Activated T-cell treated with anti-CD3 and anti-CD28 coated beads, Interleukin-2, amount 50 U/mL, for 72 hours (primary cell): ENCODE measurements at regions not wholly inside any gene's neighbourhood (a gene's known extent, or its start where the extent isn't known, plus 50 kb on each side); places are given as distances from the start of the nearest gene placed in this dataset.

Source experiments
- ATAC-seq, 2 donors: fragments of 150-1000 bp; cut with Tn5 transposase; replicated peaks in 1 of 2; 2 replicates each; pipeline ENCODE4 v1.10.0; 2021; ENCODE audit warnings: moderate library complexity in 2 of 2, mild to moderate bottlenecking in 1 of 2
- DNase-seq, 2 donors: peaks; one replicate each; pipeline ENCODE4 v3.0.0; 2021 to 2022; ENCODE audit warnings: mixed read lengths in 1 of 2
- H3K27ac Mint-ChIP-seq: one replicate; pipeline ENCODE4 v1.8.0; 2022; ENCODE audit warnings: mild to moderate bottlenecking, moderate library complexity, mixed read lengths
- H3K27me3 Mint-ChIP-seq: one replicate; pipeline ENCODE4 v1.8.0; 2022; ENCODE audit warnings: low read depth, mixed read lengths
- H3K36me3 Mint-ChIP-seq, 2 donors: one replicate each; pipeline ENCODE4 v1.8.0; 2022; ENCODE audit warnings: mixed read lengths in 2 of 2, mild to moderate bottlenecking in 1 of 2; ENCODE audit not compliant: insufficient read depth in 2 of 2
- H3K4me1 Mint-ChIP-seq: one replicate; pipeline ENCODE4 v1.8.0; 2022; ENCODE audit warnings: low read depth, mixed read lengths
- H3K4me3 Mint-ChIP-seq, 2 donors: one replicate each; pipeline ENCODE4 v1.8.0; 2022; ENCODE audit warnings: mild to moderate bottlenecking in 2 of 2, mixed read lengths in 2 of 2, moderate library complexity in 2 of 2
- H3K9me3 Mint-ChIP-seq, 2 donors: one replicate each; pipeline ENCODE4 v1.8.0; 2022; ENCODE audit warnings: mixed read lengths in 2 of 2

DNA sequence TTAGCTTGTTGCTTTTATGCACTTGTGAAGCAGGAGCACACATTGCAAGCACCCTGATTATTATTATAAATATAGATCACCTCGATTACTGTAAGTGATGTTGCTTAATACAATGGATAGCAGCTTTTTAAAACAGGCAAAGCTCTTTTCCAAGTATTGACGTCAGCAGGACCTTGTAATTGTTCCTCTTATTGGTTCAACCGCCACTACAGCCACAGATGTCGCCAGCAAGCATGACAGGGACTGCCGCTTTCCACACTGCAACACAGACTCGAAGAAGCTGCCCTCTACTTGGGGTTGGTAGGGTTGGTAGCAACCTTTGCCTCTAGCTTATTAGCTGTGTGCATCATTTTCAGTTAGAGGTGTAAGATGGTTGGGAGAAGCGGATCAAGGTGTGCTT is 167.6 kb downstream of the ZNF365 start:
- H3K27me3 Mint-ChIP-seq, result peaks cover 6% of the 10 kb centered on the region
- H3K27ac Mint-ChIP-seq, result no peak overlapping the region
- no peak overlapping the region for H3K4me3 Mint-ChIP-seq
- H3K36me3 Mint-ChIP-seq, result no peaks in the 10 kb centered on the region
- no peak for DNase-seq
- H3K4me1 Mint-ChIP-seq, result peaks cover 8% of the 10 kb centered on the region
- no peak for ATAC-seq
- H3K9me3 Mint-ChIP-seq, result peaks cover 5% of the 10 kb centered on the region in 2 donors

DNA sequence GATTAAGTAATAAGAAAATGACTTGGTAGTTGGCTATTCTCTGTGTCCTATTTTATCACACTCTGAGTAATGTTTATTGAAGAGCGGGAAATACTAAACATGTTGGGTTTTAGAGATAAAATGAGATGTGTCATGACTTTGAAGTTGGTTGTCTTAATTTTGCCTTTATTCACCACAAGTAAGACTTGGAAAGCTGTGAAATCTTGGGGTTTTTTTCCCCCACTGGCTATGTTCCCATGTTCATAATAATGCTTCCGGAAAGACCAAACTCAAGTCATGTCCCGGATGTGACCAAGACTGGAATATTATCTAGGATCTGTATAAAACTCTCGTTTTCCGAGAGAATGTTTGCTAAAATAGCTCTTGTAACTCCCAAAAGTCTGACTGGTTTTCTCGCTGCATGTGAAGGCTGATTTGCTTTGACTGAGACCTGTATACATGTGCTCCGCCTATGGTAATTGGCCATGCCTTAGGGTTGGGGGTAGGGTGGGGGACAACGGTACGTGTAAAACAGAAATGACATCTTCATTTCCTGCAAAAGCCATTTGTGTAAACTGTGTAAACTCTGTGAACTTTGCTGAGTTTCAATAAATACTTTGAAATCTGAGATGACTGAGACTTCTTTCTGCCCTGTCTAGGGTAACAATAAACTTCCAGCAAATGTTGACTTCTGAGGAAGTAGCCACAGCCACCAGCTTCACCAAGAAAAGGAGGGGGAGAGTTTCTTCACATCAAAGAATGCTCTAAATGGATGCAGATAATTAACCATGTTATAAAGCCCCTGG is 169.6 kb downstream of the ZNF365 start:
- ATAC-seq, result no peak

DNA sequence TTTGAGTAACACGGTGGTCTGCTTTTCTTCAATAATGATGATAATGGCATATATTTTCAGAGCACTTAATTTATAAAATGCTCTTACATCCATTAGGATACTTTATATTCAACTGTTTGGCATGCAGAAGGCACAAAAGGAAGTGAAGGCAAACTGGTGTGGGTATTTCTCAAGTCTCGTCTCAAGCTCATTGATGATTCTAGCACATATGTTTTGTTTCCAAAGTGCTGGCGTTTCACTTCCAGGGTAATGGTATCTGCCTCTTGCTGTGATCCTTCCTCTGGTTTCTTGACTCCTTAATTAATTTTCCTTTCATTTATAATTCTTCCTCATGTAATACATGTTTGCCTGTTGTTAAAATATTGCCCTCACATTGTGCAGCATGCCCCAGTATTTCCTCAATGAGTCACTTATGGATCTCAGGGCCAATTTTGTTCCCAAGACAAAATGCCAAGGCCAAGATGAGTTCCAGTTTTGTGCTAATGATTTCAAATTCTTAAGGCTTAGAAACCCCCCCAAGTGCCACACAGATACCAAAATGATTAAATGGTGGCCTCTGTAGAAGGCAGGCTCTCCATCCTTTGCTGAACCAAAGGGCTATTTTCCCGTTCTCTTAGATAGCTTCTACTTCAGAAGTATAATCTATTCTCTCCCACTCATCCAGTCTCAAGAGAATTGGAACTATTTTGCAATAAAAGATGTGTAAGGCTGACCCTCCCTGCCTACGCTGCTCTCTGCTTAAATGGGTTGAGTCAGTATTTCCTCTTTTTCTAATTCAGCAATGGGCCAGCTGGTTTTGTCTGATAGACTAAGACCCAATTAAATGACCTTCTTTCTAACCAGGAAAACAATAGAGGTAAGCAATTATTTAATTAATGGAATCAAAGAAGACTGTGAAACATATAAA is 171.2 kb downstream of the ZNF365 start:
- Mint-ChIP-seq H3K4me1 (no peaks in the 10 kb centered on the region), H3K27me3 (peaks cover 6% of the 10 kb centered on the region), H3K27ac (no peak overlapping the region), H3K36me3 (no peaks in the 10 kb centered on the region), H3K9me3 (peaks cover 2 to 5% of the 10 kb centered on the region in 2 donors), H3K4me3 (no peak overlapping the region)
- no peak for DNase-seq
- ATAC-seq, result no peak

More for the DNA sequence above, 169.6 kb downstream of the ZNF365 start:
- Mint-ChIP-seq H3K27ac (peak overlapping the region; percentile 10), H3K4me1 (peaks cover 4% of the 10 kb centered on the region), H3K36me3 (no peaks in the 10 kb centered on the region), H3K27me3 (peaks cover 6% of the 10 kb centered on the region), H3K4me3 (no peak overlapping the region), H3K9me3 (peaks cover 2 to 5% of the 10 kb centered on the region in 2 donors)
- no peak for DNase-seq

DNA sequence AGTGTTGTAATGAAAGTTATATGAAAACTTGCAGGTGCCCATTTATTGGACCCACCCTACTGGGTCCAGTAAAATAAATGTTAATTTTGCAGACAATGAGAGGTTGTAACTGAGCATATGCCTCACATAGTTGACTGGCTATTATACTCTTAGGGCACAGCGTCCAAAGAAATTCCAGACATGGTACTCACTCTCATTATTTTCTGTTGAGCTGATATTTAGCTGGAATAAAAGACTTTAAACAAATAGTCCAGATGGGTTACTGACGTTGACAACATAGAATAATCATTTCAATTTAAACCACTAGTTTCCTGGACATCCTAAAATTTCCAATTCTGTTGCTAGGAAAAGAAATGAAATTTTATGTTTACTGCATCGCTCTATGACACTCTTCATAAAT is 174.5 kb downstream of the ZNF365 start:
- no peak overlapping the region for H3K27ac Mint-ChIP-seq
- H3K4me3 Mint-ChIP-seq, result no peak overlapping the region
- no peaks in the 10 kb centered on the region for H3K36me3 Mint-ChIP-seq
- H3K27me3 Mint-ChIP-seq, result no peaks in the 10 kb centered on the region
- DNase-seq (no peak), ATAC-seq (no peak)
- peaks cover 0 to 3% of the 10 kb centered on the region in 2 donors for H3K9me3 Mint-ChIP-seq
- no peaks in the 10 kb centered on the region for H3K4me1 Mint-ChIP-seq

DNA sequence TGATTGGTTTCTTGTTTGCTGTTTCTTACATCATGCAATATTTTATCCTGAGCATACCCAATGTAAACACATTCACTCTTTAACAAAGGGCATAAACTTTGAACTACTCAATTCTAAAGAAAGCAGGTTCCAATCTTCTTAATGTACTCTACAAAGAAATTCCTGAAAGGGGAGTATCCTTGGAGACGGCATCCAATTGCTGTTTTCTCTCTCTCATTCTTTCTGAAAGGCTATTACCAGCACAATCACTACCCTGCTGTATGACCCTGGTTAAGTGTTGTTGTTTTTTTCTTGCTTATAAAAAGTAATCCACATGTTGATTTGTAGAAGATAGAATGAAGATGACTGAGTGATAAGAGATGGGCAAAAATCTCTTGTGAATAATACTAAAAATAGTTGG is 176.0 kb downstream of the ZNF365 start:
- Mint-ChIP-seq H3K4me3 (no peak overlapping the region), H3K27ac (no peak overlapping the region), H3K27me3 (no peaks in the 10 kb centered on the region), H3K36me3 (no peaks in the 10 kb centered on the region), H3K9me3 (peaks cover 0 to 3% of the 10 kb centered on the region in 2 donors), H3K4me1 (no peaks in the 10 kb centered on the region)
- DNase-seq (no peak), ATAC-seq (no peak)

DNA sequence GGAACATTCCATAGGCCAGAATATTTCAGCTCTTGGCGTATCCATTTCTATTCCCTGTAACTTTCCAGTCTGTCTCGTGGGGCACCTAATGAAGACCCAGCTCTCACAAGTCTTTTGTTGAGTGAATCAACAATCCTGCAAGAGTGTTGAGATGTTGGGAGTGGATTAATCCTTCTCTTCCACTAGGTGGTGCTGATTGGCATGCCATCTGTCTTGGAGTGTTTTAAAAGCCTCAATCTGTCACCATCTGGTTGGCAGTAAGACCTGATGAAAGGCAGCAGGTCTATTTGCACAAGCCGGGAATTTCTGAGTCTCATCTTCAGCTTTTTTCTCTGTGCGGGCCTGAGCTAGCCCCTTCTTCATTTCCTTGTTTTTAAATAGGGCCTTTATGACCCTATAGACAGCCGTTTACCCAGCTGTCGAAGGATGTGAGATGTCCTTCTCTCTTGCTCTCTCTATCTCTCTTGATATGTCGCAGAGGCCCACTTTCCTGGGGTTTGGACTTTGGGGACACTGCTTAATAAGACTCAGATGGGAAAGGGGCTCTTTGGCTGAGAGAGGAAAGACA is 180.5 kb downstream of the ZNF365 start:
- peak in 1 of 2 donors; percentile 33 for ATAC-seq
- Mint-ChIP-seq H3K27me3 (peaks cover 5% of the 10 kb centered on the region), H3K27ac (no peak overlapping the region), H3K4me3 (no peak overlapping the region), H3K36me3 (no peaks in the 10 kb centered on the region), H3K9me3 (no peaks in the 10 kb centered on the region), H3K4me1 (no peaks in the 10 kb centered on the region)
- DNase-seq, result peak in 1 of 2 donors; percentile 3

DNA sequence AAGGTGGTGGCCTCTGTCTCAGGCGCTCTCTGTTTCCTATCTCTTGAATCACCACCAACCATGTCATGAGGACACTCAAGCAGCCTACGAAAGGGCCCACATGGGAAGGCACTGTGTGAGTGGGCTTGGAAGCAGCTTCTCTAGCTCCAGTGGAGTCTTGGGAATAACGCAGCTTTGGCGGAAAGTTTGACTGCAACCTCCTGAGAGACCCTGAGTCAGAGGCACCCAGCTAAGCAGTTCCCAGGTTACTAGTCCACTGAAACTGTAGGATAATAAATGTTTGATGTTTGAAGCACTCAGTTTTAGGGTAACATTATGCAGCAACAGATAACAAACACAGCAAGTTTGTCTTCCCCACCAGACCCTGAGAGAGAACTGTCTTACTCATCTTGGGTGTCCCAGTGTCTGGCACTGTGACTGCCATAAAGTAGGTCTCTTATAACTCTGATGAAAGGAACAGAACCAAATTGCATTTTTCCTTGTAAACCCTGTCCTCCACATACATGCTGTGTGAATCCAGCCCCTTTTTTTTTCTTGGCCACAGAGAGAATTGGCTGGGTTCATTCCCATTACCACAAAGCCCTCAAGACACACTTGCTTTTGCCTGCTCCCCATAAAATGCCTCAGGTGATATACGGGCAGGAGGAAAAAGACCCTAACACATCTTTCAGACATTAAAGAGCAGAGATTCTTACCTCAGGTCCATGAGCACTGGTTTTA is 185.5 kb downstream of the ZNF365 start:
- H3K4me1 Mint-ChIP-seq, result no peaks in the 10 kb centered on the region
- H3K9me3 Mint-ChIP-seq, result no peaks in the 10 kb centered on the region
- H3K27me3 Mint-ChIP-seq, result peaks cover 5% of the 10 kb centered on the region
- ATAC-seq (no peak), DNase-seq (no peak)
- no peak overlapping the region for H3K4me3 Mint-ChIP-seq
- no peak overlapping the region for H3K27ac Mint-ChIP-seq
- H3K36me3 Mint-ChIP-seq, result no peaks in the 10 kb centered on the region

DNA sequence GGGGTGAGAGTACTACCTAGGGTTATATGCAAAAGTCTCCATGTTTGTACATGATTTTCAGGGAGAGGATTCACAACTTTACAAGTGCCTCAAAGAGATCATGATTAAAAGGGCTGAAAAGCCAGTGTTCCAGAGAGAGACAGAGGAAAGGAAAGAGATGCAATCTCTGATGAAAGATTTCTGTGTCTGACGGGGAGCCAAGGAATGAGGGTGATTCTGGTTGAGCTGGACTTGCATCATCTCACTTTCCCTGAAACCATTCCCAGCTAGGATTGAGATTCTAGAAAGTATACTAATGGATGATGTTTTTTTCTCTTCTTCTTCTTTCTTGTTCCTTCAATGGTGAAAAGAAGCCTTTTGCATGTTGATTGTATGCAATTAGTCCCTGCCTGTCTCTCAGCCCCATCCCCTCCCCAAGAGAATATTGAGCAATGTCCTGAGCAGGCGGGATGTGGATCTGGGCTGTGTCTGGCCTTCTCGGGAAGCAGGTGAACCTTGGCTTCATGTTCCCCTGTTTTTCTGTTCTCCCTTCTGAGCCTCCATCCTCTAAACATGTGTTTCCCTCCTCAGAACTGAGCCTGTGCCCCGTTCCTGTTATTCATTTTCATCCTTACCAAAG is 186.1 kb downstream of the ZNF365 start:
- H3K27me3 Mint-ChIP-seq, result peaks cover 5% of the 10 kb centered on the region
- H3K27ac Mint-ChIP-seq, result no peak overlapping the region
- no peak for DNase-seq
- no peak overlapping the region for H3K4me3 Mint-ChIP-seq
- H3K36me3 Mint-ChIP-seq, result no peaks in the 10 kb centered on the region
- ATAC-seq, result no peak
- H3K9me3 Mint-ChIP-seq, result no peaks in the 10 kb centered on the region
- H3K4me1 Mint-ChIP-seq, result no peaks in the 10 kb centered on the region

DNA sequence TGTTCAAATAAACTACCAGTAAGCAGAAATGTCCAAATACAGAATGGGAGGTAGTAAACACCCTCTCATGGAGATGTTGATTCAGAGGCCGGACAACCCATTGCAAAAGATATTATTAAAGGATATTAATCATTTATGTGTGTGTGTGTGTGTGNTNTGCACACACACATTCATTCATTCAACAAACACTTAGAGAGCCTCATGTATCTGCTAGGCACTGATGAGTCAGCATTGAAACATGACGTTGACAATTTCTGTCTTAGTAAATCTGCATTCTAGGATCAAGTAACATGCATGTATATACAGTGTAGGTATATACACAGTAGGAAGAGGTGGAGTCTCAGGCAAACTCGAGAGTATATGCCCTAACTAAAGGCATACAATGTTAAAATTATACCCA is 187.0 kb downstream of the ZNF365 start:
- H3K4me1 Mint-ChIP-seq, result no peaks in the 10 kb centered on the region

DNA sequence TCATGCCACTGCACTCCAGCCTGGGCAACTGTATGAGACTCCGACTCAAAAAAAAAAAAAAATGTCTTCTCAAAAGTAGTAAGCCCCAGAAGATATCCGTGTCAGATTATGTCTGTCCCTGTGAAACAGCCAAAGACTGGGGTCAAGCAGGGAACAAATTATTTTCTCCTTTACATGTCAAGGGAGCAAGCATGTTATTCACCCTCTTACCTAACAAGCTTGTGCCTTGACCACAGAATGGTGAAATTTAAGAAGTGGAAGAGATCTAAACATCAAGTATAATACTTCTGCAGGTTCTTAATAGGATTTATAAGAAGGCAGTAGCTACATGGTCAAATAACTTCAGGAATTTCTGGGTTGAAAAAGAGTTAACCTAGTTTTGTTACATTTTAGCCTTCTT is 187.9 kb downstream of the ZNF365 start:
- ATAC-seq (no peak), DNase-seq (no peak)
- Mint-ChIP-seq H3K4me3 (no peak overlapping the region), H3K9me3 (no peaks in the 10 kb centered on the region), H3K27me3 (peaks cover 5% of the 10 kb centered on the region), H3K36me3 (no peaks in the 10 kb centered on the region), H3K4me1 (no peaks in the 10 kb centered on the region), H3K27ac (no peak overlapping the region)

More for the DNA sequence above, 187.0 kb downstream of the ZNF365 start:
- ATAC-seq (no peak), DNase-seq (no peak)
- no peaks in the 10 kb centered on the region for H3K9me3 Mint-ChIP-seq
- peaks cover 5% of the 10 kb centered on the region for H3K27me3 Mint-ChIP-seq
- H3K27ac Mint-ChIP-seq, result no peak overlapping the region
- H3K4me3 Mint-ChIP-seq, result no peak overlapping the region
- H3K36me3 Mint-ChIP-seq, result no peaks in the 10 kb centered on the region

DNA sequence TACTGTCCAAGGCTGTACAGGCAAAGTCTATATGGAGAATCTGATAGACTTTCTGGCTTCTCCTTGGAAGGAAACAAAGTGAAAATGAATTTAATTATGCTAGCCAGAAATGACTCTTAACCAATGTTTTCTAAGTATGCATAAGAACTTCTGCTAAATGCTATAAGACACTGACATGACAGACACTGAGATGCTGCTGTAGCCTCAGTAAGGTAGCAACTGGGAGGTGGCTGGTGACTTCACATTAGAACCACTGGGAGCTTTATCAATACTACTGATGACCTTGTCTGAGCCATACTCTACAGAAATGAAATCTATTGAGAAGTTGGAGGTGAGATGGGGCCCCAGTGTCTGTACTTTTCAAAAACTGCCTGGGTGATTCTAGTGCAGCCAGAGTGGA is 188.6 kb downstream of the ZNF365 start:
- Mint-ChIP-seq H3K4me1 (no peaks in the 10 kb centered on the region), H3K4me3 (peak overlapping the region in 1 of 2 donors; percentile 17), H3K9me3 (no peaks in the 10 kb centered on the region), H3K27me3 (peaks cover 5% of the 10 kb centered on the region), H3K36me3 (no peaks in the 10 kb centered on the region), H3K27ac (no peak overlapping the region)
- ATAC-seq (peak; percentile 69 to 94), DNase-seq (peak in 1 of 2 donors; percentile 8)

DNA sequence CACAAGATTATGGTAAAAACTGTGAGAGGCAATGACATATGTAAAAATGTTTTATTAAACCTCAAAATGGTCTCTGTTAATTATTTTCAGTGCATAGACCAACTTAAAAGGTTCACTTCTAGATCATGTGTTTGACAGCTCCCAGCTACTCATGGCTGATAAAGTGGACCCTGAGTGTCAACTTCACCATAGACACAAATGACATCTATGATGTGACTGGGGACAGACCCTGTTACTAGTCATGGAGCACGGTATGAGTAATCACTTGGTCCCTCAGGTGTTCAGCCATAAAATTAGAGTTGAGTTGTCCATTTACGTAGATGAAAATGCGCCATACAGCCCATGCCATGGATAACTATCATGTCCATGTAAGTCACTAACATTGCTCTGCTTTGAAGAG is 199.8 kb downstream of the ZNF365 start:
- Mint-ChIP-seq H3K27ac (no peak overlapping the region), H3K9me3 (no peaks in the 10 kb centered on the region), H3K36me3 (no peaks in the 10 kb centered on the region), H3K27me3 (peaks cover 24% of the 10 kb centered on the region), H3K4me1 (no peaks in the 10 kb centered on the region), H3K4me3 (no peak overlapping the region)
- ATAC-seq (no peak), DNase-seq (no peak)
